ENCODE measurements at regions not wholly inside any gene's neighbourhood (a gene's known extent, or its start where the extent isn't known, plus 50 kb on each side); places are given as distances from the start of the nearest gene placed in this dataset.
A peak's percentile ranks its signal among the peaks of the same experiment; 100 is the strongest.

DNA sequence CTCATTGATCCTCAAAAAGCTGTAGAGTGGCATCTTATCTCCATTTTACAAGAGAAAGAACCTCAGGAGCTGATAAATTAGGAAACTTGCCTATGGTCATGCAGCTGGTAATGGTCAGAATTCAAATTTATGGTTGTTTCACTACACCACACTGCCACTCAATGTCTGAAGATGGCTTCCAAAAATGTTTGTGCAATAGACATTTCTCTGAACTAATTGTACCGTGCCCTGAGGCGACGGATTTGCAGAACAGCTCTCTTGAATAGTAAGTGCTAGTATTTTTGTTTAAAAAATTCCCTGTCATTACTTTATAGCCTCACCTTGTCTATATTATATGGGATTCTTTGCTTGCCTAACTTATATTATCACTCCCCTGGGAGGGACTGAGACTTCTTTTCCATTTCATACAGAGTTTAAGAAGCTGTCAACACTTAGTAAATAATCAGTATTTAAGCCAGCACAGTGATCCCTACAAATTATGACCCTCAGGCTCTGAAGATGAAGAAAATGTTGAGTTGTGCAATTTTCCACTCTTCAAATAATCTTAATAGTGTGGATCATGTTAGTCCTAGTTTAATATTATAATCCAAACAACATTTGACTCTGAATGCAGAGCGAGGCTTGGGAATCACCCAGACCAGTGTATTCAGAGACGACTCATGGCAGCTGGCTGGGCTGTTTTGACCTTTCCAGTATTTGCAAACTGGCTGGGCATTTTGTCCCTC is 346.6 kb downstream of the PTEN start:
- peak; percentile 55 for FAIRE-seq

DNA sequence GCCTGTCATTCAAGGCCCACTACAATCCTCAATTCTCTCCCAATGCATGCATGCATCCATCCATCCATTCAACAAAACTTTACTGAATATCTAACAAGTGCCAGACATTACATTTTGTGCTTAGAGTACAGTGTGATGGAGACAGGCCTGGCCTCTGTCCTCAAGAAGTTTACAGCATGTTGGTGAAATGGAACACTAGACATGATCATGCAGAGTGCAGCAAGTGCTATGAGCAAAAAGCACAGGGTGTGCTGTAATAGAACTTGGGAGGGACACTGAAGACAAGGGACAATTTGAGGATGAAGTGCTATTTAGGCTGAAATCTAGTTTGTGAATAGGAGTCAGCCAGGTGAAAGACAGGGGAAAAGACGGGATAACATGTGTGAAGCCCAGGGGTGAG is 347.8 kb downstream of the PTEN start:
- FAIRE-seq: no peak

- no peak for FAIRE-seq
These were observed 348.6 kb downstream of the PTEN start for GRCh38 chr10:88212069-88212468.

DNA sequence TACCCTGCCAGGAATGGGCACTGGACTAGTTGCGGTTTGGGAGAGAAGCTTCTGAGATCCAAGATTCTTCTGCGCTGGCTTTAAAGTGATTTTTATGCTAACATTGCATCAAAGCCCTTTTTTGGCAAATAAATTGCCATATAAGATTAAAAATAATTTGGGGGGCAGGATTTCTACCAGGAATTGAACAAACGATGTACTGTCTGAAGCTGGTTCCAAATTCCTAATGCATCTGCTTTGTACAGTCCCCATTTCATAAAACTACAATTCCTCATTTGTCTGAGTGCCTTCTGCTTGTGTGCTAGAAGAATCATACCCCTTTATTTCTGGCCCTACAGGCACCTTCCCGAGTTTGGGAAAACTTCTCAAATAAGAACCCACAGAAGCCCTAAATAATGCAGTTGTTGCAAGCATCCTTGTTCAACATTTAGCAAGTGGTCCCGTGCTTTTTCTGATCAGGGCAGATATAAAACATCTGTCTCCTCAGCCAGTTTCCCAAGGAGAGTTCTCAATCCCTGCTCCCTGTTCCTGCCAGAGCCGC is 349.7 kb downstream of the PTEN start:
- FAIRE-seq: no peak

- no peak for FAIRE-seq
These were observed 353.6 kb downstream of the PTEN start for GRCh38 chr10:88216976-88217375.

DNA sequence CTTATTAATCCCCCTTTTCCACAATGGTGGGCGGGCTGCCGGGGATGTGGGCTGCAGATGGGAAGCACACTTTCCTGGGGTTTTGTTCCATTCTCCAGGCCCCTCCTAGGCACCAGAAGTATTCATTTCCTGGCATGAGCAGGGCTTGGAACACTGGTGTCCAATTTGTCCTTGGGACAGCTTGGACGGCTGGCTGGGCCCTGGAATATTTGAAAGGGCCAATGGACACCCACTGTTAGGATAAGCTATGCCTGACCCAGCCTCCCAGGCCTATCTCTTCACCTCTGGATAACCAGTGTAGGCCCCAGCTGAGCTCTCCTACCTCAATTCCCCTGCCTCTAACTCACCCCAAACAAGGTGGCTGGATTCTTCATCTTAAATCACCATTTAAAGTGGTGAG is 354.9 kb downstream of the PTEN start:
- no peak for FAIRE-seq

DNA sequence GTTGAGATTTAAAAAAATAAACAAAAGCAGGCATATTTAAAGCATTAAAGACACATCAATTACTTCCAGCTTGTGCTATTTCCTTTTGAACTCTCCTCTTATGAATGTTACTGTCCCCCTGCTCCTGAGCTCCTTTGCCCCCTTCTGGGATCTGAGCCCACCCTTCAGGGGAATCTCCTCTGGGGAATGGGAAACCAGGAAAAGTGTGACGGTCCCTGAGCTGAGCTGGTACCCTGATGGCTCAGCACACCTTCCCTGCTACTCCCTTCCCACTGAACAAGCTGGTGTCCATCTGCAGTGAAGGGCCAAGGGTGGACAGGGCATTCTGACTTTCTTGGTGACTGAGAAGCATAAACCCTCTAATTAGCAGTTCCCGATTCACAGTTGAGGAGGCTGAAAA is 356.3 kb downstream of the PTEN start:
- FAIRE-seq: no peak

DNA sequence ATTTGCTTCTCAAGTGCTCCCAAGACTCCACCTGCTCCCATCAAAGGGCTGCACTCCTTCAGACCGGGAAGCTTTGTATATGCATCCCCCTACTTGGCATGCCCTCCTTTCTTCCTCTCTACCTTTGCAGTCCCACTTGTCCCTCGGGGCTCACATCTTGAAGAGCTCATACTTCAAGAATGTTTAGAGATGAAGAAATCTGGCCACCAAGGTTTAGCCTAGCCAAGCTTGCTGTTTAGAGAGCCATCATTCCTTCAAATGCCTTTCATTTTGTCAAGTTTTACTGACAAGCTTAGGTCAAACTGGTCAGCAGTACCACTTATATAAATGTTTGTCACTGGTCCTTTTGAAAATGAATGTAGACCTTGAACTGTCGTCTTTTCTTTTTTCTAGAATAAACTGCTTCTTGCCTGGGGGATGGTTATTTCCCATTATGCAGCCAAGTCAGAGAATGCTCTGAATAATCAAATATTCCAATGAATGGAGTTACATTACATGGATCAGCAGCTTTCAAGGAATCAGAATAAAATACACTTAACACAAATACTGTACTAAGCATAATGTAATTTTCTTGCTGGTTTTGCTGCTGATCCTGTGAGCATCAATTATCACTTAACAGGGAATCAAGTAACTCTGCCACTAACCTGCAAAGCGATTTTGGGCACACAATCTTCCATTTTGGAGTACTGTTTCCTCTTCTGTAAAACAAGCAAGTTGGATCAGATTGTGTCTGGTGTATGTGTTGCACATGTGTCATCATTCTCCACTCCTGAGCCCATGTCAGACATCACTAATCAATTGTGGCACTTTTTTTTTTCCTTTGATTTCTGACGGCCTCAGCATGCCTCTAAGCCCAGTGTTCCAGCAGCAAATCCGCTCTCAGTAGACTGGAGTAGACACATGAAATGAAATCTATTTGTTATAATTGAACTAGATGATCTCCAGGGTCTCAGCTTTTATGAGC is 357.9 kb downstream of the PTEN start:
- no peak for FAIRE-seq

GRCh38 chr10:88222881-88223280 is 359.5 kb downstream of the PTEN start:
- peak; percentile 21 for FAIRE-seq
